HEK293T (cell line): ENCODE measurements at regions not wholly inside any gene's neighbourhood (a gene's known extent, or its start where the extent isn't known, plus 50 kb on each side); places are given as distances from the start of the nearest gene placed in this dataset.

Source experiments
- ARNT ChIP-seq: fragments of 450-650 bp; IDR thresholded peaks from 2 replicates; pipeline ENCODE4 v1.6.1; 2017; ENCODE audit warnings: mild to moderate bottlenecking
- ELF4 ChIP-seq: fragments of 450-650 bp; IDR thresholded peaks from 2 replicates; pipeline ENCODE4 v1.6.1; 2017; ENCODE audit warnings: antibody characterized with exemption
- FOXK2 ChIP-seq: fragments of 450-650 bp; IDR thresholded peaks from 2 replicates; pipeline ENCODE4 v1.6.1; 2016; ENCODE audit warnings: mild to moderate bottlenecking
- FOXM1 ChIP-seq: fragments of 450-650 bp; IDR thresholded peaks from 2 replicates; pipeline ENCODE4 v1.6.1; 2017; ENCODE audit warnings: mild to moderate bottlenecking, borderline replicate concordance
- NFRKB ChIP-seq: fragments of 450-650 bp; IDR thresholded peaks from 2 replicates; pipeline ENCODE4 v1.6.1; 2016; ENCODE audit warnings: mild to moderate bottlenecking, moderate library complexity
- SP1 ChIP-seq: fragments of 450-650 bp; IDR thresholded peaks from 2 replicates; pipeline ENCODE4 v1.6.1; 2017
- TARDBP ChIP-seq: fragments of 450-650 bp; IDR thresholded peaks from 2 replicates; pipeline ENCODE4 v1.6.1; 2016
- ZNF384 ChIP-seq: fragments of 450-650 bp; IDR thresholded peaks from 2 replicates; pipeline ENCODE4 v1.6.1; 2016

- TF ChIP-seq FOXM1 (no peak), ARNT (no peak), FOXK2 (no peak), TARDBP (no peak), SP1 (no peak), NFRKB (no peak), ELF4 (no peak), ZNF384 (no peak)
These were observed 628.5 kb upstream of the CELF2 start for GRCh38 chr10:10389182-10389581.
